Glutamatergic neuron (in vitro differentiated cells): ENCODE measurements at regions not wholly inside any gene's neighbourhood (a gene's known extent, or its start where the extent isn't known, plus 50 kb on each side); places are given as distances from the start of the nearest gene placed in this dataset.

Source experiments
- DNase-seq: peaks from one replicate; pipeline ENCODE4 v3.0.0; 2022
- H3K27ac Mint-ChIP-seq: one replicate; pipeline ENCODE4 v1.8.0; 2020; ENCODE audit warnings: mild to moderate bottlenecking, mixed read lengths, inconsistent platforms; ENCODE audit not compliant: unreplicated experiment
- H3K27me3 Mint-ChIP-seq: one replicate; pipeline ENCODE4 v1.8.0; 2020; ENCODE audit warnings: mild to moderate bottlenecking, moderate library complexity, mixed read lengths, inconsistent platforms; ENCODE audit not compliant: unreplicated experiment
- H3K36me3 Mint-ChIP-seq: one replicate; pipeline ENCODE4 v1.8.0; 2020; ENCODE audit warnings: mild to moderate bottlenecking, mixed read lengths, inconsistent platforms; ENCODE audit not compliant: unreplicated experiment
- H3K4me1 Mint-ChIP-seq: one replicate; pipeline ENCODE4 v1.8.0; 2020; ENCODE audit warnings: mild to moderate bottlenecking, low read depth, mixed read lengths, inconsistent platforms; ENCODE audit not compliant: unreplicated experiment
- H3K4me3 Mint-ChIP-seq: one replicate; pipeline ENCODE4 v1.8.0; 2020; ENCODE audit warnings: mild to moderate bottlenecking, mixed read lengths, inconsistent platforms; ENCODE audit not compliant: unreplicated experiment
- H3K9me3 Mint-ChIP-seq: one replicate; pipeline ENCODE4 v1.8.0; 2020; ENCODE audit warnings: mild to moderate bottlenecking, moderate library complexity, mixed read lengths, inconsistent platforms; ENCODE audit not compliant: unreplicated experiment
- TF ChIP-seq, protein P1 (sequence below): fragments of 200-600 bp; sonication (generic); IDR thresholded peaks from one replicate; pipeline ENCODE4 v1.5.0; 2021; ENCODE audit not compliant: partially characterized antibody, unreplicated experiment

DNA sequence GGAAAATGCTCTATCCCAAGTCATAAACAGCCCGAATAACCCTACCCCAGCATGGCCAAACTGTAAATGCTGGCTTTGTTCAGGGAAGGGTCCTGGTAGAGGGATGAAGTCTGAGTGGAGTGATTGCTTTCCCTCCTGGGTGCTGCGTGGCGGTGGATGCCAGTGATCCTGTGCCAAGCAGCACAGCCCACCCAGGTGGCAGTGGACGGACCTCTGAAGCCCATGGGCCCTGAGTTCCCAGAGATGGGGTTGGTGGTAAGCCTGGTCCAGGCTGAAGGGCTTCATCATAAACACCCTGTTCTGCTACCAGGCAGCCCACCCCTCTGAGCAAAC is 69.3 kb upstream of the ITGA11 start:
- no peaks in the 10 kb centered on the region for H3K9me3 Mint-ChIP-seq
- no peak for DNase-seq

DNA sequence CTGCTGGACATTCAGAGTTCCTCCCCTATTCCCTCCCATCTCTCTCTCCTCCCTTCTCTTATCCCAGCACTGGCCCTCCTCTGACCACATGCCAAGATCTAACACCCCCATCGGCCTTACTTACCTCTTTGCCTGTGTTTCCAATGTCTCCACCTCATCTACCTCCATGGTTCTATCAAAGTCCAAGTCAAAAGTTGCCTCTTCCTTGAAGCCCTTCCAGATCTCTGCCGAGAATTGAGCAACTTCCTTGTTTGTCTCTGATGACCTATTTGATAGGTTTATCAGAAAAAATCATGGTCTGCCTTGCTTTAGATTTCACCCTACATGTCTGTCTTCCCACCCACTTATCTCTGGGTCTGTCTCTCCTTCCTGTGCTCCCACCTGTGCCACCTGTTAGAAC is 69.7 kb upstream of the ITGA11 start:
- Mint-ChIP-seq H3K4me1 (peaks cover 13% of the 10 kb centered on the region), H3K27me3 (peaks cover 4% of the 10 kb centered on the region), H3K36me3 (peaks cover 4% of the 10 kb centered on the region), H3K4me3 (no peak overlapping the region), H3K9me3 (no peaks in the 10 kb centered on the region), H3K27ac (no peak overlapping the region)
- TF ChIP-seq, protein P1, sequence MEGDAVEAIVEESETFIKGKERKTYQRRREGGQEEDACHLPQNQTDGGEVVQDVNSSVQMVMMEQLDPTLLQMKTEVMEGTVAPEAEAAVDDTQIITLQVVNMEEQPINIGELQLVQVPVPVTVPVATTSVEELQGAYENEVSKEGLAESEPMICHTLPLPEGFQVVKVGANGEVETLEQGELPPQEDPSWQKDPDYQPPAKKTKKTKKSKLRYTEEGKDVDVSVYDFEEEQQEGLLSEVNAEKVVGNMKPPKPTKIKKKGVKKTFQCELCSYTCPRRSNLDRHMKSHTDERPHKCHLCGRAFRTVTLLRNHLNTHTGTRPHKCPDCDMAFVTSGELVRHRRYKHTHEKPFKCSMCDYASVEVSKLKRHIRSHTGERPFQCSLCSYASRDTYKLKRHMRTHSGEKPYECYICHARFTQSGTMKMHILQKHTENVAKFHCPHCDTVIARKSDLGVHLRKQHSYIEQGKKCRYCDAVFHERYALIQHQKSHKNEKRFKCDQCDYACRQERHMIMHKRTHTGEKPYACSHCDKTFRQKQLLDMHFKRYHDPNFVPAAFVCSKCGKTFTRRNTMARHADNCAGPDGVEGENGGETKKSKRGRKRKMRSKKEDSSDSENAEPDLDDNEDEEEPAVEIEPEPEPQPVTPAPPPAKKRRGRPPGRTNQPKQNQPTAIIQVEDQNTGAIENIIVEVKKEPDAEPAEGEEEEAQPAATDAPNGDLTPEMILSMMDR: no peak
- no peak for DNase-seq

More for the DNA sequence above, 69.3 kb upstream of the ITGA11 start:
- Mint-ChIP-seq H3K4me1 (peaks cover 14% of the 10 kb centered on the region), H3K27ac (no peak overlapping the region), H3K4me3 (no peak overlapping the region), H3K27me3 (peaks cover 4% of the 10 kb centered on the region), H3K36me3 (peaks cover 6% of the 10 kb centered on the region)
- TF ChIP-seq, protein P1: no peak

DNA sequence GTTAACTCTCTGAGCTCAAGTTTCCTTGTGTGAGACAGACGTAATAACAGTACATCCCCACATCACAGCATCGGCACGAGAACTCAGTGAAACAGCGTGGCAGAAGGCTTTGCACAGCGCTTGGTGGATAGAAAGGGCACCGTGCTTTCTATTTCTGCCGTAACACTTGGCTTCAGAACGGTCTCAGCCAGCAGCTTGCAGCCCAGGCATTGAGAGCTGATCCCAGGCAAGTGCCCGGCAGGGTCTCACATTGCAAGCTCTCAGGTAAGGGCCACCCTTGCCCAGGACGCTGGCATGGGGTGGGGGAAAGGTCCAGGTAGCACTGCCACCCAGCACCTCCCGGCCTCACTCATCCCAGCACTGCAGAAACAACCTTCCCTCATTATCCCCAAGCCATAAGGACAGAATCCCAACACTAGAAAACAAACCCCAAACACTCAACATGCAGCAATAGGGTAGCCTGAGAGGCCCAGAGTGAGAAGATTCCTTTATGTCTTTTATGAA is 70.5 kb upstream of the ITGA11 start:
- Mint-ChIP-seq H3K36me3 (peaks cover 4% of the 10 kb centered on the region), H3K4me1 (peaks cover 13% of the 10 kb centered on the region), H3K27ac (no peak overlapping the region), H3K27me3 (peaks cover 4% of the 10 kb centered on the region), H3K4me3 (no peak overlapping the region), H3K9me3 (no peaks in the 10 kb centered on the region)
- no peak for DNase-seq
- TF ChIP-seq, protein P1: no peak

DNA sequence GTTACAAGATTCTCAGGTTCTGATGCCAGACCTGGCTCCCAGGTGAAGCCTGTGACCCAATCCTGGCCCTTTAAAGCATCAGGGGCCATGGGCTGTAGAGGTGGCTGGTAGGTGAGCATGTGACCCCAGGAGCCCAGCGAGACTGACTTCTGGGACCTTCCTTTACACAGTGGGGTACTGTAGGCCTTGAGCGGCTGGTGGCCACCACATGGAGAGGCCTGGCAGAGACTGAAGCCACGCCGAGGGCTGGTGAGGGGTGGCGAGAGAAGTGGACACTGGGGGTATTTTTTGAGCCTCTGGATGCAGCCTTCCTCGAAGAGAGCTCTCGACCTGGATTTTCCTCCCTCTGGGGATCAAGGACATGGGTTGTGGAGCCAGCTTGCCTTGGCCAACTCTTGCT is 71.2 kb upstream of the ITGA11 start:
- H3K36me3 Mint-ChIP-seq: peaks cover 4% of the 10 kb centered on the region
- no peak overlapping the region for H3K4me3 Mint-ChIP-seq
- H3K4me1 Mint-ChIP-seq: peaks cover 13% of the 10 kb centered on the region
- no peak overlapping the region for H3K27ac Mint-ChIP-seq
- no peak for DNase-seq
- TF ChIP-seq, protein P1: no peak
- H3K9me3 Mint-ChIP-seq: no peaks in the 10 kb centered on the region
- H3K27me3 Mint-ChIP-seq: peaks cover 4% of the 10 kb centered on the region

DNA sequence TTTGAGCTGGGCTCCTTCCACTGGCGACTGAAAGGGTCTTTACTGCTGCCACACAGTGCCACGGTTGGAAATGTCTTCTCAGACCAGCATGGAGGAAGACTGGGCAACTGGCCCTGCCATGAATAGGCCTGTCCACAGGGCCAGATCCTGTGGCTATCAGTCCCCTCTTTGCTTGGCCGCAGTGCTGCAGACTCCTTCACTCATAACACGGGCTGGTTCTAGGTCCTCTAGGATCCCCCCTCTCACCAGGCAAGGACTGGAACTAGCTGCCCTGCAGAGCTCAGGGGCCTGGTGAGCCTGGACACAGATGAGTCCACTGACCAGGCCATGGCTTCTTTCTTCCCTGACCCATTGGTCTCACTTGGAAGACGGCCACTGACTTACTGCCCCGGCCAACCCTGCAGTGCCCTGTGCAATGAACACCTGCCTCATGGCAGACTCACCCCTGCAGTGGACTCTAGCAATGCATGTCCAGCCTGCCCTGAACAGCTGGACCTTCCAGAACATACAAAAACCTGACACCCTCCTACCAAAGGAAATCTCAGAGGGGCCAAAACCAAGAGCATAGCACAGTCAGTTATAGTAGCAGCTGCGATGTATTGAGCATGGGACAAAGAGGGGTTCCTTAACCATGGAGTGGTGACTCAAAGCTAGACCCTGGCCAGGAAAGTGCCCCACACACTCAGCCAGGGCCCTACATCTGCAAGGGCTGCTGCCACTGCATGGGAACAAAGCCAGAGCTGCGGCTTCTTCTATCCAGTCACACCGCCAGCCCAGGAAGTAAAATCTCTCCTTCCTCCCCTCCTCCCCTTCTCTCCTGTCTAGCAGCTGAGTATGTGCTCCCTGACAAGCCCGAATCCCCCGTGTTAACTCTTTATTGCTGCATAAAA is 72.1 kb upstream of the ITGA11 start:
- TF ChIP-seq, protein P1: no peak
- Mint-ChIP-seq H3K4me1 (peaks cover 13% of the 10 kb centered on the region), H3K4me3 (no peak overlapping the region), H3K27me3 (peaks cover 4% of the 10 kb centered on the region), H3K36me3 (peaks cover 4% of the 10 kb centered on the region), H3K9me3 (no peaks in the 10 kb centered on the region), H3K27ac (peak overlapping the region; percentile 46)
- DNase-seq: no peak
